Erythroblast (primary cell): ENCODE measurements at regions not wholly inside any gene's neighbourhood (a gene's known extent, or its start where the extent isn't known, plus 50 kb on each side); places are given as distances from the start of the nearest gene placed in this dataset.

Source experiments
- GATA1 ChIP-seq: IDR thresholded peaks from 2 replicates; pipeline ENCODE4 v1.6.1; 2011; ENCODE audit warnings: low read depth, mild to moderate bottlenecking, control low read depth, low read length, moderate library complexity
- POLR2A ChIP-seq: IDR thresholded peaks from 2 replicates; pipeline ENCODE4 v1.6.1; 2011; ENCODE audit warnings: mild to moderate bottlenecking, low read length

- no peak for TF ChIP-seq POLR2A
- no peak for TF ChIP-seq GATA1
Measured at GRCh38 chr2:74745766-74746165, 88.2 kb upstream of the HK2 start.
